ENCODE measurements at regions not wholly inside any gene's neighbourhood (a gene's known extent, or its start where the extent isn't known, plus 50 kb on each side); places are given as distances from the start of the nearest gene placed in this dataset.

- no peaks in the 10 kb centered on the region for H3K9me3 ChIP-seq (ENCODE audit: low read length)
- BruUV-seq (replicated peaks) = no TSS peak
- POLR2A ChIA-PET = interaction anchor here (0.7 kb wide), 1 partner anchor 233 kb away, joined by 3 read pairs; no protein-coding TSS in a partner anchor
- H3K4me3 ChIP-seq (ENCODE audit: low read depth, low read length, poor library complexity, severe bottlenecking) = no peak overlapping the region
- no peak overlapping the region for H3K4me2 ChIP-seq (ENCODE audit: low read length)
- DNase-seq (ENCODE audit: low spot score) = no peak
- H3K79me2 ChIP-seq (ENCODE audit: insufficient read depth, low read depth, low read length) = no peaks in the 10 kb centered on the region
- no peak for TF ChIP-seq EZH2phosphoT487 (IDR thresholded peaks at IDR 0.05; ENCODE audit: borderline replicate concordance, low read depth, low read length)
- no peak for TF ChIP-seq CTCF (conservative IDR thresholded peaks at IDR 0.05; ENCODE audit: low read length)
- H3K36me3 ChIP-seq (ENCODE audit: insufficient read depth, low read length) = no peaks in the 10 kb centered on the region
- no peak overlapping the region for H2AFZ ChIP-seq (ENCODE audit: low read length)
- intact Hi-C loops (cut with micrococcal nuclease; ENCODE audit: unreplicated experiment) = no loop called here
- H3K27ac ChIP-seq (ENCODE audit: low read depth, low read length, poor library complexity, severe bottlenecking) = no peak overlapping the region
- H3K4me1 ChIP-seq (ENCODE audit: insufficient read depth, low read length, poor library complexity, severe bottlenecking) = no peaks in the 10 kb centered on the region
- no peaks in the 10 kb centered on the region for H4K20me1 ChIP-seq (ENCODE audit: insufficient read depth, low read length)
- H3K9me2 ChIP-seq (ENCODE audit: insufficient read depth, low read length) = no peaks in the 10 kb centered on the region
- CTCF ChIA-PET (ENCODE audit: unreplicated experiment) = no interaction called here
Measured at GRCh38 chr3:41106691-41107090, 92.6 kb upstream of the CTNNB1 start.

GRCh38 chr3:41111011-41111410 lies 88.3 kb upstream of the CTNNB1 start:
- no peak overlapping the region for H3K27ac ChIP-seq (ENCODE audit: low read depth, low read length, poor library complexity, severe bottlenecking)
- POLR2A ChIA-PET = no interaction called here

GRCh38 chr3:41112466-41112865 lies 86.8 kb upstream of the CTNNB1 start:
- intact Hi-C loops (cut with micrococcal nuclease; ENCODE audit: unreplicated experiment) = no loop called here
- no peaks in the 10 kb centered on the region for H3K9me2 ChIP-seq (ENCODE audit: insufficient read depth, low read length)
- ChIA-PET POLR2A (no interaction called here), CTCF (ENCODE audit: unreplicated experiment) (no interaction called here)
- no peak overlapping the region for H3K4me2 ChIP-seq (ENCODE audit: low read length)
- no peaks in the 10 kb centered on the region for H4K20me1 ChIP-seq (ENCODE audit: insufficient read depth, low read length)
- H3K27ac ChIP-seq (ENCODE audit: low read depth, low read length, poor library complexity, severe bottlenecking) = no peak overlapping the region
- no peaks in the 10 kb centered on the region for H3K4me1 ChIP-seq (ENCODE audit: insufficient read depth, low read length, poor library complexity, severe bottlenecking)
- TF ChIP-seq CTCF (conservative IDR thresholded peaks at IDR 0.05; ENCODE audit: low read length) (no peak), EZH2phosphoT487 (IDR thresholded peaks at IDR 0.05; ENCODE audit: borderline replicate concordance, low read depth, low read length) (no peak)
- H3K4me3 ChIP-seq (ENCODE audit: low read depth, low read length, poor library complexity, severe bottlenecking) = no peak overlapping the region
- H3K9me3 ChIP-seq (ENCODE audit: low read length) = no peaks in the 10 kb centered on the region
- no TSS peak for BruUV-seq (replicated peaks)
- H3K79me2 ChIP-seq (ENCODE audit: insufficient read depth, low read depth, low read length) = no peaks in the 10 kb centered on the region
- H2AFZ ChIP-seq (ENCODE audit: low read length) = no peak overlapping the region
- no peaks in the 10 kb centered on the region for H3K36me3 ChIP-seq (ENCODE audit: insufficient read depth, low read length)
- no peak for DNase-seq (ENCODE audit: low spot score)

More at GRCh38 chr3:41111011-41111410, 88.3 kb upstream of the CTNNB1 start:
- intact Hi-C loops (cut with micrococcal nuclease; ENCODE audit: unreplicated experiment) = no loop called here
- TF ChIP-seq CTCF (conservative IDR thresholded peaks at IDR 0.05; ENCODE audit: low read length) = no peak
- no peak for TF ChIP-seq EZH2phosphoT487 (IDR thresholded peaks at IDR 0.05; ENCODE audit: borderline replicate concordance, low read depth, low read length)
- no peak overlapping the region for H3K4me2 ChIP-seq (ENCODE audit: low read length)
- H4K20me1 ChIP-seq (ENCODE audit: insufficient read depth, low read length) = no peaks in the 10 kb centered on the region
- H2AFZ ChIP-seq (ENCODE audit: low read length) = no peak overlapping the region
- CTCF ChIA-PET (ENCODE audit: unreplicated experiment) = no interaction called here
- H3K9me3 ChIP-seq (ENCODE audit: low read length) = no peaks in the 10 kb centered on the region
- H3K79me2 ChIP-seq (ENCODE audit: insufficient read depth, low read depth, low read length) = no peaks in the 10 kb centered on the region
- no peaks in the 10 kb centered on the region for H3K4me1 ChIP-seq (ENCODE audit: insufficient read depth, low read length, poor library complexity, severe bottlenecking)
- no peaks in the 10 kb centered on the region for H3K9me2 ChIP-seq (ENCODE audit: insufficient read depth, low read length)
- no TSS peak for BruUV-seq (replicated peaks)
- DNase-seq (ENCODE audit: low spot score) = no peak
- no peaks in the 10 kb centered on the region for H3K36me3 ChIP-seq (ENCODE audit: insufficient read depth, low read length)
- no peak overlapping the region for H3K4me3 ChIP-seq (ENCODE audit: low read depth, low read length, poor library complexity, severe bottlenecking)

All from OCI-LY7 (cell line).